KMS-11 (cell line): ENCODE measurements at regions not wholly inside any gene's neighbourhood (a gene's known extent, or its start where the extent isn't known, plus 50 kb on each side); places are given as distances from the start of the nearest gene placed in this dataset.

Experiments
- H2AFZ ChIP-seq: fragments of 200-600 bp; sonication (generic); 2 replicates; pipeline ENCODE4 v1.6.1; 2016; ENCODE audit warnings: antibody characterized with exemption, mixed run types, low read depth
- H3K27ac ChIP-seq: fragments of 200-600 bp; sonication (generic); 2 replicates; pipeline ENCODE4 v1.6.1; 2016; ENCODE audit warnings: mild to moderate bottlenecking, mixed run types
- H3K27me3 ChIP-seq: fragments of 200-600 bp; sonication (generic); 2 replicates; pipeline ENCODE4 v1.6.1; 2017; ENCODE audit warnings: mild to moderate bottlenecking, low read depth, mixed run types, moderate library complexity; ENCODE audit not compliant: insufficient read depth
- H3K36me3 ChIP-seq: fragments of 200-600 bp; sonication (generic); 2 replicates; pipeline ENCODE4 v1.6.1; 2017; ENCODE audit warnings: mild to moderate bottlenecking, mixed run types; ENCODE audit not compliant: insufficient read depth
- H3K4me1 ChIP-seq: fragments of 200-600 bp; sonication (generic); 2 replicates; pipeline ENCODE4 v1.6.1; 2016; ENCODE audit warnings: mild to moderate bottlenecking, low read depth, mixed run types; ENCODE audit not compliant: poor library complexity, severe bottlenecking
- H3K4me2 ChIP-seq: fragments of 200-600 bp; sonication (generic); 2 replicates; pipeline ENCODE4 v1.7.0; 2016; ENCODE audit warnings: mild to moderate bottlenecking, mixed run types
- H3K4me3 ChIP-seq: fragments of 200-600 bp; sonication (generic); IDR thresholded peaks from 2 replicates; pipeline ENCODE4 v1.6.1; 2017; ENCODE audit warnings: low read depth, low read length, mixed read lengths; ENCODE audit not compliant: insufficient read depth
- H3K79me2 ChIP-seq: fragments of 200-600 bp; sonication (generic); 2 replicates; pipeline ENCODE4 v1.6.1; 2016; ENCODE audit warnings: low read depth, mixed run types; ENCODE audit not compliant: insufficient read depth
- H3K9ac ChIP-seq: fragments of 200-600 bp; sonication (generic); 2 replicates; pipeline ENCODE4 v1.6.1; 2016; ENCODE audit warnings: mild to moderate bottlenecking, mixed run types
- H4K20me1 ChIP-seq: fragments of 200-600 bp; sonication (generic); 2 replicates; pipeline ENCODE4 v1.6.1; 2016; ENCODE audit warnings: mild to moderate bottlenecking, mixed run types; ENCODE audit not compliant: insufficient read depth
- TF ChIP-seq, protein P1 (sequence below): fragments of 200-600 bp; sonication (generic); conservative IDR thresholded peaks from 2 replicates; pipeline ENCODE4 v1.6.1; 2017; ENCODE audit warnings: low read depth, mild to moderate bottlenecking, antibody characterized with exemption, low read length, moderate library complexity, mixed read lengths

DNA sequence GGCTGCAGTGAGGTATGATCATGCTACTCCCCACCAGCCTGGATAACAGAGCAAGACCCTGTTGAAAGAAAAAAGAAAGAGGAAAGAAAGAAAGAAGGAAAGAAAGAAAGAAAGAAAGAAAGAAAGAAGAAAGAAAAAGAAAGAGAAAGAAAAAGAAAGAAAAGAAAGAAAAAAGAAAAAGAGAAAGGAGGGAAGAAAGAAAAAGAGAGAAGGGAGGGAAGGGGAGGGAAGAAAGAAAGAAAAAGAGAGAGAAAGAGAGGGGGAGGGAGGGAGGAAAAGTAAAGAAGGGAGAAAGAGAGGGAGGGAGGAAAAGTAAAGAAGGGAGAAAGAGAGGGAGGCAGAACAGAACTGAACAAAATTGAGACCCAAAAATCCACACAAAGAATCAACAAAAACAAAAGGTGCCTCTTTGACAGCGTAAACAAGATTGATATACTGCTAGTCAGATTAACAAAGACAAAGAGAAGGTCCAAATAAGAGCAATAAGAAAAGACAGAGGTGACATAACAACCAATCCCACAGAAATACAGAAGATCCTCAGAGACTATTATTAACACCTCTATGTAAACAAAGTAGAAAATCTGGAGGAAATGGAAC, 293.9 kb upstream of the AMIGO2 start:
- H3K9ac ChIP-seq, result no peak overlapping the region
- H3K27me3 ChIP-seq, result no peaks in the 10 kb centered on the region
- TF ChIP-seq, protein P1, sequence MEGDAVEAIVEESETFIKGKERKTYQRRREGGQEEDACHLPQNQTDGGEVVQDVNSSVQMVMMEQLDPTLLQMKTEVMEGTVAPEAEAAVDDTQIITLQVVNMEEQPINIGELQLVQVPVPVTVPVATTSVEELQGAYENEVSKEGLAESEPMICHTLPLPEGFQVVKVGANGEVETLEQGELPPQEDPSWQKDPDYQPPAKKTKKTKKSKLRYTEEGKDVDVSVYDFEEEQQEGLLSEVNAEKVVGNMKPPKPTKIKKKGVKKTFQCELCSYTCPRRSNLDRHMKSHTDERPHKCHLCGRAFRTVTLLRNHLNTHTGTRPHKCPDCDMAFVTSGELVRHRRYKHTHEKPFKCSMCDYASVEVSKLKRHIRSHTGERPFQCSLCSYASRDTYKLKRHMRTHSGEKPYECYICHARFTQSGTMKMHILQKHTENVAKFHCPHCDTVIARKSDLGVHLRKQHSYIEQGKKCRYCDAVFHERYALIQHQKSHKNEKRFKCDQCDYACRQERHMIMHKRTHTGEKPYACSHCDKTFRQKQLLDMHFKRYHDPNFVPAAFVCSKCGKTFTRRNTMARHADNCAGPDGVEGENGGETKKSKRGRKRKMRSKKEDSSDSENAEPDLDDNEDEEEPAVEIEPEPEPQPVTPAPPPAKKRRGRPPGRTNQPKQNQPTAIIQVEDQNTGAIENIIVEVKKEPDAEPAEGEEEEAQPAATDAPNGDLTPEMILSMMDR, result no peak
- H3K36me3 ChIP-seq, result no peaks in the 10 kb centered on the region
- H3K27ac ChIP-seq, result no peak overlapping the region
- no peaks in the 10 kb centered on the region for H3K4me1 ChIP-seq
- H3K4me2 ChIP-seq, result no peak overlapping the region
- H3K79me2 ChIP-seq, result no peaks in the 10 kb centered on the region
- H4K20me1 ChIP-seq, result no peaks in the 10 kb centered on the region
- H2AFZ ChIP-seq, result no peak overlapping the region
- no peak overlapping the region for H3K4me3 ChIP-seq

GRCh38 chr12:47370421-47370820, 290.7 kb upstream of the AMIGO2 start:
- Histone ChIP-seq H3K79me2 (no peaks in the 10 kb centered on the region), H4K20me1 (no peaks in the 10 kb centered on the region), H3K4me2 (no peak overlapping the region), H3K4me1 (no peaks in the 10 kb centered on the region), H3K36me3 (no peaks in the 10 kb centered on the region), H3K9ac (no peak overlapping the region), H3K27ac (no peak overlapping the region), H3K27me3 (no peaks in the 10 kb centered on the region), H3K4me3 (no peak overlapping the region), H2AFZ (no peak overlapping the region)
- TF ChIP-seq, protein P1, result no peak

GRCh38 chr12:47369085-47369484, 289.3 kb upstream of the AMIGO2 start:
- no peak overlapping the region for H3K4me3 ChIP-seq
- H3K9ac ChIP-seq, result no peak overlapping the region
- H3K27me3 ChIP-seq, result no peaks in the 10 kb centered on the region
- peaks cover 8% of the 10 kb centered on the region for H3K4me1 ChIP-seq
- no peak overlapping the region for H3K4me2 ChIP-seq
- H3K27ac ChIP-seq, result no peak overlapping the region
- H3K36me3 ChIP-seq, result no peaks in the 10 kb centered on the region
- no peak overlapping the region for H2AFZ ChIP-seq
- H3K79me2 ChIP-seq, result no peaks in the 10 kb centered on the region
- H4K20me1 ChIP-seq, result no peaks in the 10 kb centered on the region
- TF ChIP-seq, protein P1, result no peak

- Histone ChIP-seq H3K27ac (no peak overlapping the region), H3K4me1 (peaks cover 17% of the 10 kb centered on the region), H3K79me2 (no peaks in the 10 kb centered on the region), H2AFZ (no peak overlapping the region), H4K20me1 (no peaks in the 10 kb centered on the region), H3K9ac (no peak overlapping the region), H3K4me3 (no peak overlapping the region), H3K4me2 (no peak overlapping the region), H3K27me3 (no peaks in the 10 kb centered on the region), H3K36me3 (no peaks in the 10 kb centered on the region)
- TF ChIP-seq, protein P1, result no peak
These were observed 288.3 kb upstream of the AMIGO2 start for GRCh38 chr12:47367912-47368537.
